ELF-1 (cell line): ENCODE measurements at regions not wholly inside any gene's neighbourhood (a gene's known extent, or its start where the extent isn't known, plus 50 kb on each side); places are given as distances from the start of the nearest gene placed in this dataset.

ENCODE experiments used
- DNase-seq: peaks from one replicate; pipeline ENCODE4 v3.0.0-alpha.2; 2016; ENCODE audit warnings: low read depth, low spot score

DNA sequence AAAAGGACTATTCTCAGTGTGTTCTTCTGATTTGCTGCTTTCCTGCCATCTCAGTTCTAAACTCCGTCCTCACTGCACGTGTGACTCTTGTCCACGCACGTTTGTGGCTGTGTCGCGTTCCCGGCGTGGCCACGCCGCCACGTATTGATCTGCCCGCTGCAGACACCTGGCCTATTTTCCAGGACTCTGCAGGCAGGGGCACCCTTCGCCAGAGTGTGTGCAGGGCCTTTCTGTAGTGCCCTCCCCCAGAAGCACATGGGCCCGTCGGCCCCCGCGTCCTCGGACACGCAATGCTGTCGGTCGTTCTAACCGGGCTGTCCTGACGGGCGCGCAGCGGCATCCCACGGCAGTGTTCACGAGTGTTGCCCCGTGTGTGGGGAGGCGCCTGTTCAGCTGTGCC is 87.6 kb downstream of the YTHDF1 start:
- no peak for DNase-seq

GRCh38 chr20:63127700-63128364 is 88.1 kb downstream of the YTHDF1 start:
- DNase-seq, result no peak

DNA sequence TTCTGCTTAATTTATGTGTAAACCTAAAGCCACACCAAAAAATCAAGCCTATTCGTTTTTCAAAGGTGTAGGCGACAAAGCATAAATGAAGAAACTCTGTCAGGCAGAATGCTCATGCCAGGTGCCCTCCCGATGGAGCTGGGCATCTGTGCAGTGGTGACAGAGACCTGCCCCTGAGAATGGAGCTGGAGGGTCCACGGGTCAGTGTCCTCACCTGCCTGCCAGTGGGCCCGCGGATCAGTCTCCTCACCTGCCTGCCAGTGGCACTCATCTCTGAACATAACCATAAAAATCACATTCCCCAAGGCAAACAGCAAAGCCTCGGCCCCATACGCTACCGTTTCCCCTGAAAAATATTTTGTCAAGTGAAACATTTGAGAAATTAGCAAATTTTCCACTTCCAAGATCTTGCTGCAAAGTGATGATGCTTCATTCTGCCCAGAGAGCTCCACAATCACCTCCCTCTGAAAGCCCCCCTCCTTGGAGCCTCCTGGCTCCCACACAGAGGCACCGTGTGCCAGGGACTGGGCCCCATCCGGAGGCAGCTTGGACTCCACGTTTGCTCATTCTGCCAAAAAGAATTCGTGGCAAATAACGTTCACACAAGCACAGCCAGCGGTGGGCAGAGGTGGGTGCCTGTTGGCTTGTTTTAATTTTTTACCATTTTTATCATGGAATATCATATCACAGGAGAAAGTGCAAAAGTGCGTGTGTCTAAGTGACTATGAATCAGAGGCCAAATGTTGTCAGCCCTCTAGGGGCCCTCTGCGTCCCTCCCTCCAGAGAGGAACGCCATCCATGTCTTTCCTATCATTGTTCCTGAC is 88.8 kb downstream of the YTHDF1 start:
- DNase-seq, result no peak

DNA sequence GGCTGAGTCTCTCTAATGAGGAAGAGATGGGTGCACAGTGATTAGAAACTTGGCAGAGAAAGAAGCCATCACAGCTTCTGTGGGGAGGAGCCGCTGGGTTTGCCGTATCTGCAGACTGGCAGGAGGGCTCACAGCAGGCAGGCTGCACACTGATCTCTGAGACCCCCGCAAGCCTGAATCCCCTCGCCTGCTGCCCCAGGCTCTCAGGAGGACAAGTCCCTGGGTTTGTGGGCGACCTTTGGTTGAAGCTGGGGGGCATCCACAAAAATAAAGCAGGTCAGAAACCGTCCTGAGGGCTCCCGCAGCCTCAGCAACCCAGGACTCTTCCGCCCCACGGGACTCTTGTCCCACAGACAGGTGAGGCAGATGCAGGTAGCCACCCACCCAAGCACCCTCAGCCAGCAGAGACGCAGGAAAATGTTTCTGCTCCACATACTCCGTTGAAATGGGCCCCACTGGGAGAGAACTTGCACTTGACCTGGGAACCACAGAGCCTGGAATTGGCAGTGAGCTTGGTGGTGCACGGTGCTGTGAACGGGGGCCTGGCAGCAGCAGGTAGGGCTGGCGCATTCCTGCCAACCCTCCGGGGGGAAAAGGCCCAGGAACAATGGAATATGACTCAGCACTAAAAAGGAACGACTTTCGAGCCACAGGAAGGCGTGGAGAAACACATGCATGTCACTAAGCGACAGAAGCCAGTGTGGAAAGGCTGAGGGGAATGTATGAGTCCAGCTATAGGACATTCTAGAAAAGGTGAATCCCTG is 89.9 kb downstream of the YTHDF1 start:
- no peak for DNase-seq

- no peak for DNase-seq
These were observed 90.4 kb downstream of the YTHDF1 start for GRCh38 chr20:63125581-63125837.

- no peak for DNase-seq
These were observed 91.0 kb downstream of the YTHDF1 start for GRCh38 chr20:63124782-63125580.

- no peak for DNase-seq
These were observed 91.7 kb downstream of the YTHDF1 start for GRCh38 chr20:63124092-63124781.

DNA sequence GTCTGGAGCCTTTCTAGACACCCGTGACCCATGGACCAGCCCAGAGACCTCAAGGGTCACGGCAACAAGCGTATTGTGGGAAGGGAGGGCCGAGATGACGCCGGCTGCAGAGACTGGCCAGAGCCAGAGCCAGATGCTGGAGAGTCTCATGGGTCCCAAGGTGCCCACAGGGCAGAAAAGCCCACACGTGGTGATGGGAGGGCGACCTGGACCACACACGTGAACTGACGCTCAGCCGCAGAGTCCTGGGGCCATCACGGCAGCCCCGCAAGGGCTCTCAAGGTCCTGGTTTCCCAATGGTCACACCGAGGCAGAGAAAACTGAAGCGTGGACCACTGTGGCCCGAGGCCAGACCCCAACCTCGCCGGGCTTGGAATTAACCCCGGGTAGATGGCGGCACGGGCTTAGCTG is 92.6 kb downstream of the YTHDF1 start:
- no peak for DNase-seq

- DNase-seq, result no peak
These were observed 93.3 kb downstream of the YTHDF1 start for GRCh38 chr20:63122626-63123025.

- DNase-seq, result no peak
These were observed 94.1 kb downstream of the YTHDF1 start for GRCh38 chr20:63121749-63122405.

DNA sequence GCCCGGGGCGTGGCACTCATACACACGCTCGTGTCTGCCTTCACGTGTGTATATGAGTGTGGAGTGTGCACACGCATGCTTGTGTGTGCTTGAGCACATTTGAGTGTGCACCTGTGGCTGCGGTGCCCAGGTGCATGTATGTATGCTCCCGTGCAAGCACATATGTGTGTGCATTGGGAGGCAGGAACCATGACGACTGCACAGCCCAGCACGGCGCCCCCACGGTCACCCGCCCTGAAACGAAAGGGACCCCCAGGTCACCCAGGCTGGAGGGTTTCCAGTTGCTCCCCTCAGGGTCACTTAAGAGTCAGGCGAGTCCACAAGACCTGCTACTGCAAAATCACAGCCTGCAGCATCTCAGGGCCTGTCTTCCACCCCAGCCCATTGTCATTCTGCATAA is 94.7 kb downstream of the YTHDF1 start:
- DNase-seq, result no peak

- no peak for DNase-seq
These were observed 95.2 kb downstream of the YTHDF1 start for GRCh38 chr20:63120808-63121090.

DNA sequence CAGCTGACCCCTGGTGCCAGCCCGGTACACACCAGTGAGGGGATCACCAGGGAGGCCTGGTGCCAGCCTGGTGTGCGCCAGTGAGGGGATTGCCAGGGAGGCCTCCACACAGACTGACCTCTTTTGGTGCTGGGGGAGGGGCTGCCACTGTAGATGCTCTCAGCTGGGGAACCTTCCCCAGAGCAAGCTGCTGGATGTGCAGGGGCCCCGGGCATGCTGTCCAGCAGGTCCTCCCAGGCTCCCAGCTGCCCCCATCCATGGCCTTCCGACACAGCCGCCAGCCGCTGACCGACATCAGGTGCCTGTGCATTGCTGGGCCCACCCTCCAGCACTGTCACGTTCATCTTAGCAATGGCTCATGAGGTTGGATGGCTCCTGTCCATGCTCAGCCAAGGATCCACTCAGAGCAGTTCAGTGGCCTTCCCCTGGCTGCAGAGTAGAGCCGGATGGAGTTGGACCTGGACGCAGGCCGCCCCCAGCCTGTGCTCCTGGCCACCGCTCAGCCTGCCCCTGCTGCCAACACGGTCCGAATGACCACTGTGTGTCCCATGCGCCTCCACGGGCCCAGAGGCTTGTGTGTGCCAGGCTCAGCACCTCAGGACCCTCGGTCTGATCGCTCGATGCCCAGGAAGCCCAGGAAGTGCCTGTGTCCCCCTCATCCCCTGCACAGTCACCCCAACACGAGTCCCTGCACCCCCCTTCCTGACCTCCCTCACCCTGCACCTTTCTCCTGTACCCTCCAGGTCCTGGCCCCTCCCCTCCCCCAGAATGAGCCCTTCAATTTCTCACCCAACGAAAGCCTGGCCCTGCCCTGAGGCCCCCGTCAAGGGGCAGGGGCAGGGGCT is 95.7 kb downstream of the YTHDF1 start:
- DNase-seq, result no peak

DNA sequence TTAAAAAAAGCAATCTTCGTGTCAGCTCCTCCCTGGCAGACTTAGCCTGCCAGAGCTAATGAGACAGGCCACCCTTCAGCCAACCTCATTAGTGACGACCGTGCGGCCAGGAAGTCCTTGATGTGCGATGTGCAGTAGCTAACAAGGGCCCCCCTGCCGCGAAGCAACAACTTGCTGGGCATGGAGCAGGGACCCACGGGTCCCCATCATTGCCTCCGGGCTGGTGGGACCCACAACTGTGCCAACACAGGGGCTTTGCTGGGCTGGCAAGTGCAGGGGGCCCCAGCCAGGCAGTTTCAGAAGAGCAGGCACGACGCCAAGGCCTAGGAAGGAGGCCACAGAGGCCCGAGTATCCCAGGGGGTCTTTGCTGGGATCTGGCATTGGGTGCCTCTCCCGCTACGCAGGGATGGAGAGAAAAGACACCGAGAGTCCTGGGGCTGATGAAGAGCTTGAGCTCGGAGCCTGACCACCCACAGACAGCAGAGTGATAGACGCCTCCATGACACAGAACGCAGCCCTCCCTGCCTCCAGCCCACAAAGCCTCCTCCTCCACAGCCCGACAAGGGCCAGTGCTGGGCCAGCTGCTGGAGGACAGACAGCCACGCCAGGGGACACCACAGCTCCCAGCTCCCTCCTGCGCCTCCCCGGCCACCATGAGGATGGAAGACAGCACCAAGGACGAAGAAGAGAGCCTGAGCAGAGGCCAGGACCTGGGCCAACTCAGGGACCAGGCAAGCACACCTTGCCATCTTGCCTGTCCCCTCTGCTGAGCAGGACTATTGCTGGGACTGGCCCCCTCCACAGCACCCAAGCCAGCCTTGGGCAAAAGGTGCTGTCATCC is 96.6 kb downstream of the YTHDF1 start:
- DNase-seq, result no peak

DNA sequence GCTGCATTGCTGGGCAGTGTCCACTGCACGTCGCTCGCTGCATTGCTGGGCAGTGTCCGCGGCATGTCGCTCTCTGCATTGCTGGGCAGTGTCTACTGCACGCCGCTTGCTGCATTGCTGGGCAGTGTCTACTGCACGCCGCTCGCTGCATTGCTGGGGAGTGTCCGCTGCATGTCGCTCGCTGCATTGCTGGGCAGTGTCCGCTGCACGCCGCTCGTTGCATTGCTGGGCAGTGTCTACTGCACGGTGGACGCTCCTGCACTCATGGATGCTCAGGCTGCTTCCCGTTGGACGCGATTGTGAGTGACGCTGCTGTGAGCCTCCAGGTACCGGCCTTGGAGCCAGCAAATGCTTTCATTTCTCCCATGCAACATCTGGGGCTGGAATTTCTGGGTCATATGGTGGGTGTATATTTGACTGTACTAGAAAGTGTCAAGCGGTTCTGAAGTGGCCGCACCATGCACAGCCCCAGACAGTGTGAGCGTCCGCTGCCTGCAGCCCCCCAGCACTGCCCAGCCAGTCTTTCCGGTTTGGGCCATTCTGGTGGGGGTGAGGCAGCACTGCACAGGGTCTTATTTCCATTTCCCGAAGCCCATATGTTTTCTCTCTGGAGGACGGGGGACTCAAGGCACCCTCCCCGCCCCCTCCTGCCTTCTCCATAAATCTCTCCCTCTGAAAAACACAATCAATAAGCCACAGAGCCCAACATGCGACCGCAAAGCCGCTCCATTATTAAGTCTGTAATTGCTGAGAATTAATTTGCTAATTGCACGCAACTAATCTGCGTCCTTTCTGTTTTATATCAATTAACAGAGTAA is 97.4 kb downstream of the YTHDF1 start:
- DNase-seq, result no peak

- DNase-seq, result no peak
These were observed 98.1 kb downstream of the YTHDF1 start for GRCh38 chr20:63117661-63118302.

GRCh38 chr20:63117151-63117550 is 98.8 kb downstream of the YTHDF1 start:
- no peak for DNase-seq
